ENCODE measurements at regions not wholly inside any gene's neighbourhood (a gene's known extent, or its start where the extent isn't known, plus 50 kb on each side); places are given as distances from the start of the nearest gene placed in this dataset.

DNA sequence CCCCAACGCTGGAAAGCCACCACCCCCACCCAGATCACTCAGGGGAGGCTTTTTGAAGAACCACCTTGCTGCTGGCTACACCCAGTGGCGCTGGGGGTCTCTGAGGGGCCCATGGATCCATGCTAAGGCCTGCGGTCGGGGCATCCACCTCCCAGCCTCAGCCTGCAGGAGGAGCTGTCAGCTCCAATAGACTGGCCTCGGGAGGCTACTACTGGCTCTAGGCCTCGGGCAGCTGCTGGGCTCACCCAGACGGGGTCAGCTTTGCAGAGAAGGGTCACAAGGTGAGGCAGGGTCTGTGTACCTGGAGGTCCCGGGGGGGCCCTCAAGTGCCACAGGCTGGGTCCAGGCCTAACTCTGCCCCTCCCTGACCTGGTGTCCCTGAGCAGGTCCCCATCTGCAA lies 193.7 kb downstream of the OLFM1 start:
- Histone ChIP-seq H3K27me3 (ENCODE audit: control insufficient read depth, insufficient read depth, low read length) (no peaks in the 10 kb centered on the region), H3K4me1 (ENCODE audit: control insufficient read depth, insufficient read depth, low read length) (no peaks in the 10 kb centered on the region), H3K4me3 (ENCODE audit: low read depth in 2 of 2, low read length in 2 of 2) (no peak overlapping the region), H3K27ac (ENCODE audit: low read length) (no peak overlapping the region), H3K36me3 (ENCODE audit: control insufficient read depth, insufficient read depth, low read length) (no peaks in the 10 kb centered on the region), H3K9me3 (ENCODE audit: control insufficient read depth, insufficient read depth, low read depth, low read length) (no peaks in the 10 kb centered on the region)
- in situ Hi-C loops (cut with HindIII; ENCODE audit: low pct_unique_long_range_greater_than_20kb, low sequenced_read_pairs) = no loop called here
- ChIA-PET POLR2A (no interaction called here), CTCF (interaction anchor here (0.5 kb wide), 1 partner anchor 120 kb away, joined by 10 read pairs; no protein-coding TSS in a partner anchor)
- intact Hi-C loops (cut with micrococcal nuclease; ENCODE audit: unreplicated experiment) = no loop called here
- BruUV-seq (replicated peaks) = no TSS peak
- DNase-seq (ENCODE audit: low read depth, low spot score) (no peak), ATAC-seq (no peak; the same call in 1 of the 2 replicates)
- TF ChIP-seq, protein P1, sequence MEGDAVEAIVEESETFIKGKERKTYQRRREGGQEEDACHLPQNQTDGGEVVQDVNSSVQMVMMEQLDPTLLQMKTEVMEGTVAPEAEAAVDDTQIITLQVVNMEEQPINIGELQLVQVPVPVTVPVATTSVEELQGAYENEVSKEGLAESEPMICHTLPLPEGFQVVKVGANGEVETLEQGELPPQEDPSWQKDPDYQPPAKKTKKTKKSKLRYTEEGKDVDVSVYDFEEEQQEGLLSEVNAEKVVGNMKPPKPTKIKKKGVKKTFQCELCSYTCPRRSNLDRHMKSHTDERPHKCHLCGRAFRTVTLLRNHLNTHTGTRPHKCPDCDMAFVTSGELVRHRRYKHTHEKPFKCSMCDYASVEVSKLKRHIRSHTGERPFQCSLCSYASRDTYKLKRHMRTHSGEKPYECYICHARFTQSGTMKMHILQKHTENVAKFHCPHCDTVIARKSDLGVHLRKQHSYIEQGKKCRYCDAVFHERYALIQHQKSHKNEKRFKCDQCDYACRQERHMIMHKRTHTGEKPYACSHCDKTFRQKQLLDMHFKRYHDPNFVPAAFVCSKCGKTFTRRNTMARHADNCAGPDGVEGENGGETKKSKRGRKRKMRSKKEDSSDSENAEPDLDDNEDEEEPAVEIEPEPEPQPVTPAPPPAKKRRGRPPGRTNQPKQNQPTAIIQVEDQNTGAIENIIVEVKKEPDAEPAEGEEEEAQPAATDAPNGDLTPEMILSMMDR (IDR thresholded peaks at IDR 0.05) = no peak
- TF ChIP-seq, protein P2, sequence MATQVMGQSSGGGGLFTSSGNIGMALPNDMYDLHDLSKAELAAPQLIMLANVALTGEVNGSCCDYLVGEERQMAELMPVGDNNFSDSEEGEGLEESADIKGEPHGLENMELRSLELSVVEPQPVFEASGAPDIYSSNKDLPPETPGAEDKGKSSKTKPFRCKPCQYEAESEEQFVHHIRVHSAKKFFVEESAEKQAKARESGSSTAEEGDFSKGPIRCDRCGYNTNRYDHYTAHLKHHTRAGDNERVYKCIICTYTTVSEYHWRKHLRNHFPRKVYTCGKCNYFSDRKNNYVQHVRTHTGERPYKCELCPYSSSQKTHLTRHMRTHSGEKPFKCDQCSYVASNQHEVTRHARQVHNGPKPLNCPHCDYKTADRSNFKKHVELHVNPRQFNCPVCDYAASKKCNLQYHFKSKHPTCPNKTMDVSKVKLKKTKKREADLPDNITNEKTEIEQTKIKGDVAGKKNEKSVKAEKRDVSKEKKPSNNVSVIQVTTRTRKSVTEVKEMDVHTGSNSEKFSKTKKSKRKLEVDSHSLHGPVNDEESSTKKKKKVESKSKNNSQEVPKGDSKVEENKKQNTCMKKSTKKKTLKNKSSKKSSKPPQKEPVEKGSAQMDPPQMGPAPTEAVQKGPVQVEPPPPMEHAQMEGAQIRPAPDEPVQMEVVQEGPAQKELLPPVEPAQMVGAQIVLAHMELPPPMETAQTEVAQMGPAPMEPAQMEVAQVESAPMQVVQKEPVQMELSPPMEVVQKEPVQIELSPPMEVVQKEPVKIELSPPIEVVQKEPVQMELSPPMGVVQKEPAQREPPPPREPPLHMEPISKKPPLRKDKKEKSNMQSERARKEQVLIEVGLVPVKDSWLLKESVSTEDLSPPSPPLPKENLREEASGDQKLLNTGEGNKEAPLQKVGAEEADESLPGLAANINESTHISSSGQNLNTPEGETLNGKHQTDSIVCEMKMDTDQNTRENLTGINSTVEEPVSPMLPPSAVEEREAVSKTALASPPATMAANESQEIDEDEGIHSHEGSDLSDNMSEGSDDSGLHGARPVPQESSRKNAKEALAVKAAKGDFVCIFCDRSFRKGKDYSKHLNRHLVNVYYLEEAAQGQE (IDR thresholded peaks at IDR 0.05; ENCODE audit: insufficient read depth in 1 of 2, low read depth in 2 of 2, low read length in 1 of 2) = no peak
- TF ChIP-seq POLR2AphosphoS5 (IDR thresholded peaks at IDR 0.05; ENCODE audit: low read depth, low read length) = no peak

GRCh38 chr9:135281791-135282737 lies 194.6 kb downstream of the OLFM1 start:
- ATAC-seq (peak; percentile 42; the same call in 1 of the 2 replicates), DNase-seq (ENCODE audit: low read depth, low spot score) (no peak)
- in situ Hi-C loops (cut with HindIII; ENCODE audit: low pct_unique_long_range_greater_than_20kb, low sequenced_read_pairs) (no loop called here), intact Hi-C loops (cut with micrococcal nuclease; ENCODE audit: unreplicated experiment) (no loop called here)
- Histone ChIP-seq H3K36me3 (ENCODE audit: control insufficient read depth, insufficient read depth, low read length) (no peaks in the 10 kb centered on the region), H3K4me1 (ENCODE audit: control insufficient read depth, insufficient read depth, low read length) (no peaks in the 10 kb centered on the region), H3K27ac (ENCODE audit: low read length) (no peak overlapping the region), H3K27me3 (ENCODE audit: control insufficient read depth, insufficient read depth, low read length) (no peaks in the 10 kb centered on the region), H3K9me3 (ENCODE audit: control insufficient read depth, insufficient read depth, low read depth, low read length) (no peaks in the 10 kb centered on the region), H3K4me3 (ENCODE audit: low read depth in 2 of 2, low read length in 2 of 2) (no peak overlapping the region)
- ChIA-PET POLR2A (no interaction called here), CTCF (no interaction called here)
- no TSS peak for BruUV-seq (replicated peaks)
- no peak for TF ChIP-seq SIN3A (IDR thresholded peaks at IDR 0.05; ENCODE audit: borderline replicate concordance, insufficient read depth, low read depth, low read length)
- TF ChIP-seq, protein P2 (IDR thresholded peaks at IDR 0.05; ENCODE audit: insufficient read depth in 1 of 2, low read depth in 2 of 2, low read length in 1 of 2) = no peak
- no peak for TF ChIP-seq POLR2AphosphoS5 (IDR thresholded peaks at IDR 0.05; ENCODE audit: low read depth, low read length)
- TF ChIP-seq, protein P1 (IDR thresholded peaks at IDR 0.05) = no peak
- no peak for TF ChIP-seq TCF7L2 (IDR thresholded peaks at IDR 0.05; ENCODE audit: low read depth, low read length)
